NCI-H1694 treated with DMSO at 0.1 percent for 48 hours (cell line): ENCODE measurements at regions not wholly inside any gene's neighbourhood (a gene's known extent, or its start where the extent isn't known, plus 50 kb on each side); places are given as distances from the start of the nearest gene placed in this dataset.

ENCODE experiments used
- DNase-seq: peaks from one replicate; lab custom pipeline; 2025; lab: John Stamatoyannopoulos, UW

DNA sequence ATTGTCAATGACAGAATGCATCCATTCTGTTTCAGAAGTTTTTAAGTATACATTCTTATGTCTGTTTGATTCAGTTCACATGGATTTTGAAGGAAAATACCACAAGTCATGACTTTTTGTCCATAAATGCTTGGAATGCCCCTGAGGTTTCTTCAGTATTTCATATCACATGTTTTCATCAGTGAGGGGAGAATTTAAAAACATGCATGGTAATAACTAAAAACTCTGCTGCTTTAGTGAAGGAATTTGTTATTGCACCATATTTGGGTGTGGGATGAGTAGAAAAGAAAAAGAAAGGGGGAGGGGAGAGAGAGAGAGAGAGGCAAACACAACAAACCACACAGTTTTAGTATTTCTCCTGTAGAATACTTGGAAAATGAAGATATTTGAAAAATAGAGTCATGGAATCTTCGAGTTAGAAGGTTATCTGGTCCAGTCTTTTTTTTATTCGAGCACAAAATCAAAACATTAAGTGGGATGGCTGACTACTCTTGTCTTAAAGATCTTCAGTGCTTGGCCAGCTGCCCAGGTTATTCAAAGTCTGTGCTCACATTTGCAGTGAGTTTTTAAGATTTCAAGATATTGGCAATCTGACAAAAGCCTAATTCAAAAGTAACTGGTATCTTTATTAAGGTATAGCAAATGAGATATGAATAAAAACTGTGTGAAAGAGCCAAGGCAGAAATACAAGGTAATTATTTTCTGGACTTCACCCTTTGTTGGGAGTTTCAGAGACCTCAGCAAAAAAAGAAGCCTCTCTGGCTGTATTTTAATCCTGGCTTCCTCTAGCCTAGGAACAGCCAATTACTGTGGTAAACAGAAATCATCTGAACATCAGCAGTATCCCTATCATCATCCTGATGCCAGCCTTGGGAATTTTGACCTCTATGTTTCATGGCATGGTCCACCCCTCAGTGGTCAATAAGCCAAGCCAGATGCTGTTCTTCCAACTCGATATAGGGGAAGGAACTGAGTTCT, 687.9 kb upstream of the CITED2 start:
- DNase-seq: no peak

DNA sequence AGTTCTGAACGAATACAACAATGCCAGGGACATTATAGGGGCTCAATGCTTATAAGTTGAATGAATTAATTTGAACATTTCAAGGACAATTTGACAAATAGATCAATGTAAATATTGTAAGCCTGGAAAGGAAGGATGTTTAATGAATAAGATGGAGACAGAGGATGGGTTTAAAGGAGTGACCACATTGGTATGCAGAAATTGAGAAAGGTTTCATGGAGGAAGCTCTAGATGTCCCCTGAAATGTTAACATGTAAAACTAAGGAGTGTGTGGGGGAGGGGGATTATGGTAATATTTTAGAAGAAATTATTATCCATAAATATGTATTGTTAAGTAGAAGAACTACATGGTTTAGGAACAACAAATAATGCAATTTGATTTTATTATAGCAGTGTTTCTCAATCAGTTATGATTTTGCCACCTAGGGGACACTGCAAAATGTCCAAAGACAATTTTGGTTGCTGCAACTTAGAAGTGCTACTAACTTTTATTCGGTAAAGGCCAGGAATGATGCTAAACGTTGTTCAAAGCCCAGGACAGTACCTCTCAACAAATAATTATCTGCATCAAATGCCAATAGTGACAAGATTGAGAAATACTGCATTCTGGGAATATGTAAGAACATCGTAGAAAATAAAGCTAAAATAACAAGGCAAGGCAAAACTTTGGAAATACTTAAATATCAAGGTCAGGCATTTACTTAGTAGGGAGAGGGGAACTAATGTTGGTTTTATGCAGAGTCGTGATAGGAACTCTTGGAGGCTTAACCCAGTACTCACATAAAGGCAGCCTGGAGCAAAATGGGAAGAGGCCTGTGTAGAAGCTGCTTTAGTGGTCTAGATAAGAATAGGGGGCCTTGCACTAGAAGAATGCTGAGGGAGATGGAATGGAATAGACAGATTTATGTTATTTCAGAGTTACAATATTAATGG, 686.9 kb upstream of the CITED2 start:
- DNase-seq: no peak

DNA sequence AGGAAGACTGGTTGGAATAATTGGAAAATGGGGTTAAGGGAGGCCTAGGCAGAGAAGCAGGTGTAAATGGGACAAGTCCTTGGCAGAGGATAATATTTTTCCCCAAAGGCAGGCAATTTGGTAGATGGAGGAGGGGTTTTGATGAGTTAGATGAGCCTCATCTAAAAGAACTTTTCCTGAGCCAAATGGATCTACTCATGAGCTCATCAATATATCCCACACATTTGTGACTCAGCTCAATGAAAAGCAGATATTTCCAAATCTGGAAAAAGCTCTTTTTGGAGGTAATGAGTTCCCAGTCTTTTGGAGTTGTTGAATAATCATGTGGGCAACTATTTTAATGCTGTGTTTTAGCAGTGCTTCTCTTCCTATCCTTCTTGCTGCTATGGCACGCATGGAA, 685.5 kb upstream of the CITED2 start:
- no peak for DNase-seq

DNA sequence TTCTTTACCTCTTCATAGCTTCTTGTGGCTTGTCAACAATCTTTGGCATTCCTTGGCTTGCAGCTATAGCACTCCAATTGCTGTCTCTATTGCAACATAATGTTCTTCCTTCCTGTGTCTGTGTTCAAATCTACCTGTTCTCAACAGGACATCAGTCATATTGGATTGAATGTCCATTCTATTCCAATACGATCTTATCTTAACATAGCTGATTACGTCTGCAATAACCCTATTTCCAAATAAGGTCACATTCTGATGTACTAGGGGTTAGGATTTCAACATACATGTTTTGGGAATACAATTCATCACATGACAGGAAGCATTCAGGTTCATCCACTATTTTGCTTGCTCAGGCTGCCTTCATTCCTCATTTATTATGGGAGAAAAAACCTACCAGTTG, 684.4 kb upstream of the CITED2 start:
- no peak for DNase-seq

DNA sequence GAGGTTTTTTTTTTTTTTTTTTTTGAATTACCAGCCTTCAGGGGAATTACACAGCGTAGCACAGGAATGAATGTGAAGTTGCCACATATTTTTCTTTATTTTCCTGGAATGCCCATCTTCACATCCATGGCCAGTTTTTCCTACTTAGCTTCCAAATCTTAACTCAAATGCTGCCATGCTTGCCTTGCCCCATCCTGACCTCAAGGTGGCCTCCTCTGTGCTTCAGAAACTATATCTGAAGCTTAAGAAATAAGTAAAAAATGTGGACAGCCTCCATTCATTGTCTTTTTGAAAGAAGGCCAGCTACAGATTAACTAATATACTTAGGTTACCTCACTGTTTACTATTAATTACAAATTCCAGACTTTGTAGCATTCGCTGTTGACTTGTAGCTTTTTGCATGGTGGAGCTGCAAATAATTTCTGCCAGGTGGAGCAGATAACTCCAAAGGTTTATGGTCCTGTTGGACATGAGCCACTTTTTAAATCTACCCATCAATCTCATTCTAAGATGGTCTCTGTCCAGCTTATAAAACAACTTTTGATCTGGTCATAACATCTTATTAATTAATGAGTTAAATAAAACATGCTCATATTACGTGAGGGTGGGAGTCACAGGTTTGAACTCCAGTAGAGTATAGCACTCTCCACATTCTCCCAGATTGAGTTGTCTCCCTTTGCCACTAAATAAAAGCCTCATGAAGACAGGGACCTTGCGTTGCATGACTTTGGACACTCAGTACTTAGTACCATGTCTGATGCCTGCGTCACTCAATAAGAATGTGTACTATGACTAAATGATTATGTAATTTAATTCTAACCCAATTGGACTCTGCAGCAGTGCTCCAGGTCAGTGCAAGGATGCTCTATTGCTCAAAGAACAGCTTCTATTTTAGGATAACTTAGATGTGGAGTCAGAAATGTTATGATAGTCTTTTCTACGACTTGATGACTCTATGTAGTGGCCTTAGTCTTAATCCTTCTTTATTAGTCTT, 678.6 kb upstream of the CITED2 start:
- DNase-seq: peak; percentile 20

DNA sequence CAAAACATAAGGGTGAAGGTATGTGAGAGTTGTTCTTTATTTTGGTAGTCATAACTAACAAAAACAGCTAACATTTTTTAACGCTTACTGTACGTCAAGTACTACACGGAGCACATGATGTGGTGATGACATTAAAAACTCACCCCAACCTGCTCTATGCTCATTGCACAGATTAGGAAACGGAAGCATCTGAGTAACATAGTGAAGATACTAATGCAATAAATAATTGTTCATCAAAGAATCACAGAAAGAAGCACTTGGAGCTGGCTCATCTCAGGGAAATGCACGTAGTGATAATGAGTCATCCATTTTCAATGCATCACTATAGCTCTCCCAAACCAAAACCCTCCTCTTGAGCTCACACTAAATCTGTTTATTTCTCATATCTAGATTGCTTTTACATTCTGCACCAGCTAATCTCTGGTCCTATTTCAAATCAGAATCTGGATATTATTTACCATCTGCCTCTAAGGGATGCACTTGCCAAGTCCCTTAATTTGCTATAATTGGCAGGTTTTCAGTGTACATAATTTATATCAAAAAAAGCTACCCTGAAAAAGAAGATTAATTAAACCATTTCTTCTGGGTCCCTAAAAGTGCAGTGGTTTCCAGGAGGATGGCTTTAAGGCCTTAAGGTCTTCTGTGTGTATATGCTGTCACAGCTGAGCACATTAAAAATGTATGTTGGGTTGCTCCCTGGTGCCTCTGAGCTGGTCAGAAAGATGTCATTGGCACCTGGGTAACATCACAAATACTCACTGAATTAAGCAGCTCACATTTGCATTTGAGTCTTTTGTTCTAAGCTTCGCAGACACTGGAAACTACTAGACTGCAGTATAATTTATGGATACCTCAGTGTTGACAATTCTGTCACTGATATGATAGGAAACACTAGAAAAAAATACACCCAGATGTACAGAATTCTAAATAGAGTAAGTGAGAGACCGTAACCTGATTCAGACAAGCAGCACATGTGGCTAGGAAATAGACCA, 677.4 kb upstream of the CITED2 start:
- DNase-seq: peak; percentile 89

DNA sequence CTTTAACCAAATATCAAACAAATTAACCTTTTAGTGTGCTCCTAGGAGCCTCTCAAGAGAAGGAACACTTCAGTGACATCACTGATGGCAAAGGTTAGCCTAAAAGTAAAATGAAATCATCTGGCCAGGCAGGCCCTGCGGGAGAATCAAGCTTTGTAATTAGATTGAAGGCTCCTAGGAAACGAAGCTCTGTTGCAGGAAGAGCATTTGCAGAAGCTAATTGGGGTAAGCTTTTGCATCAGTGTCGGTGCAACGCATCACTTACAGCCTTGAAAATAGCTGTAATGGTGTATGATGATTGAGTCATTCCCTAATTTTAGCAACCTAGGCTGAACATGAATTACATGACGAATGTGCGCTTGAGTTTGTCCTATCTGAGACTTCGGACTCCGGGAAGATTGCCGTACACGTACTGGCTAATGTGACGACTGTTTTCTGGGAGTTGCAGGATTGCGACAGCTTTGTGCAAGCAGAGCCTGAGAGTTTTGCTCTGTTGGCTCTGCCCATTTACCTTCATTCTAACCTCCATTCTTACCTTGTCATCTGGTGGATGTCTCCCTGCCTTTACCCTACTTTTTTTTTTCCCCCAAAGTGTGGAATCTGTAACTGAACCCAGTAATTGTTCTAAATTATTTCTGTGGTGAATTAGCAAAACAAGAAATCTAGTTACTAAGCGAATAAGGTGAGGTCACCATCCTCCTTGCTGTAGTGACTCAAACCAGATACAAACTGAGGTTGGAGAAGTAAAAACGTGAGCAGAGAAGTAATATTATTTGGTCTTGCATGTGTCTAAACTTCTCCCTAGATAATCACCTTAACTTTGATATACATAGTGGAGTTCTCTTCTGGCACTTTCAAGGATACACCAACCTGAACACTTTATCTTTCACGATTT, 675.9 kb upstream of the CITED2 start:
- DNase-seq: no peak

DNA sequence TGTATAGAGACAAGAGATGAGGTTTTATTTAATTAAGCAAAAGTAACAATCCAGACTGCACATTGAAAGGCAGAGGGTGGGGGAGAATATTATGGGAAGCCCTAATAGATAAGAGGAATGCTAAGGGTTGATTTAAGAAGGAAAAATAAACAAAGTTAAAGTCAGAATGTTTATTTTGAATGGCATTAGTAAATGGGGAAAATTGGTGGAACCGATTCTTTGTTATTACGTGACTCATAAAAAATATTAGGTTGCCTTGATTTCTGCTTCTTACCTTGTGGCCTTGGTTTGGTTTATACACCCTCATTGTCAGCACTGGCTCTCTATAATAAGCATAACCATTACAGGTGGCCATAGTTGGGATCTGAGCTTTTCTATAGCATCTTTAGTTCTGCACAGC, 674.8 kb upstream of the CITED2 start:
- no peak for DNase-seq

DNA sequence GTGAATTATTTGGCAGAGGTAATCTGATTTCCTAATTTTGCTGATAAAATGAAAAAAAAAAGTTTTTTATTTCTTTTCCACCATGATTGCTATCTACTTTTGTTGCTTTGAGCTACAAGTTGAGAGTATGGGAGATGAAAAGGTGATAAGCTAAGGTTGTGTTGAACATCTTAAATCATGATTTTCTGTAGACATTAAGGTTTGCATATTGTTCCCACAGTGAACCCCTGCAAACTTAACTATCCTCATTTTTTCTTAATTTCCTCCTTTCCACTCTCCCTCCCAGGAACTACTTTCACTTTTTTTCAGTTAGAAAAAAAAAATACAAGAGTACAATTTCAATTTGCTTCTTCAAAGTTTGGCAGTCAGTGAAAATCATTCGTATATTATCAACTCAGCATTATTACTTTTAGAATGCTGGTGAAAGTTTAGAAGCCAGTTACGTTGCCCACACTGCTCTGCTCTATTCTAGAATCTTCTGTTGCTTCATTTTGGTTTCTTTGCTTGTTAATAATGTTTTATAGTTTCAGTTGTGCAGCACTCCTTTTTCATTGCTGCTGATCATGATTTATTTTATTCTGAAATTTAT, 673.8 kb upstream of the CITED2 start:
- DNase-seq: no peak

DNA sequence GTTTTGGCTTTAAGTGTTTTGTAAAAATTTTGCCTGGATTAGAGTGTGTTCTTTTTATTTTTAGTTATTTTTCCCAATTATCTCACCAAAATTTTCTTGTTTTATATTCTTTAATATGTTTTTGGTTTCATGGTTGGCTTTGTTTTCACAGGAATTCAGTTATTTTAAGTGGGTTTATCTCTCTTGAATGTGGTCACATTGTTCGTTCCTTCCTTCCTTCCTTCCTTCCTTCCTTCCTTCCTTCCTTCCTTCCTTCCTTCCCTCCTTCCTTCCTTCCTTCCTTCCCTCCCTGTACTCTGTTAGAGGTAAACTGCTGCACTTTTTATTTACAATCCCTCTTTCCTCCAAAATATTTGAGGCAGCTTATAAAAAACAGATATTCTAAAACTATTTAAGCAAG, 672.9 kb upstream of the CITED2 start:
- DNase-seq: no peak

DNA sequence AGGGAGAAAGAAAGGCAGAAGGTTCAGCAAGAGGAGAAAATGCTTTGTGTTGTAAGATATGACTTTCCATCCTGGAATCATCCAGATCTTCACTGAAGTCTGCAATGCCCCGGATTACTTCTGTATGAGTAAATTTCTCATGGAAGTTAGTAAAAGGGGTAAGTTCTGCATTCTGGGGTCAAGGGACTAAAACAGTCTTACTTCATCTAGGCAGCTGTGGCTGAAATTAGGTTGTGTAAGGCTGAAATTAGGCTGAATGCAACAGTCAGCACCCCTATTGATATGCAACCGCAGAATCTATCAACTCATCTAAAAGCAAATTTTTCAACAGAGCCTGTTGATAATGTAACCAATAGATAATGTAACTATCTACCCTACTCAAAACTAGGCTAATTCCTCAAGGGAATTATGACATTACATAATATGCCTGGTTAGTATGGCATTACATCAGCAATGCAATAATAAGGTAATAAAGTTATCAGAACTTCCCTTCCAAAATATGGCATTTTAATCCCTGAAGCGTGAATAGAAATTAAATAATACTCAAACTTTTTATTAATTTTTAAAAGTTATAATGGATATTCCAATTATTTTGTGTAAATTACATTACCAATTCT, 671.7 kb upstream of the CITED2 start:
- DNase-seq: no peak

DNA sequence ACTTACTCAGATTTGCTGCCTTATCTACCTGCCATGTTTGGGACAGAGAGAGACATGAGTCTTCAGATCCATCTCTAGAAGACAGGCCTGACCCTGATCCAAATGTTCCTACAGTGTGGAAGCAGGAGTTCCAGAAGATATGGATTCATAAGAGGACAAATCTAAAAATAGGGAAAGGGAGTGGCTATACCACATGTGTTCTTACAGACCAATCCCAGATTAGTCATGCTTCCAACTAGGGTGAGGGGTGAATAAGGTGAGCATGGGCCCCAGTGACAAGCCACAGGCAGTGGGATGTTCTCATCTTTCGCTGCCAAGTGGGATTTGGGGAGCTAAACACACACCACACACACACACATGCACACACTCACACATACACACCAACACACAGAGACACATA, 670.7 kb upstream of the CITED2 start:
- DNase-seq: no peak

DNA sequence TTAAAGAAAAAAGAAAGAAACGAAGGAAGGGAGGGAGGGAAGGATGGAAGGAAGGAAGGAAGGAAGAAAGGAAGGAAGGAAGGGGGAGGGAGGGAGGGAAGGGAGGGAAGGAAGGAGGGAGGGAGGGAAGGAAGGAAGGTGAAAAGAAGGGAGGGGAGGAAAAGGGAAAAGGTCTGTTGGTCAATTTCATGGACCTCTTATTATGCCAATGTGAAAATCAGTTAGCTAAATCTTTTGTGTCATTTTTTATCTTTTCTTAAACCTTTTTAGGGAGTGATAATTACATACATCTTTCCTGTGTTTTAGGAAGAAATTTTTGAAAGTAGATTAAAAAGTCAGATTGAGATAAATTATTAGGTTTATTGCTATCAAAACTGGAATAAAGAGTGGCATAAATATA, 670.2 kb upstream of the CITED2 start:
- DNase-seq: no peak

DNA sequence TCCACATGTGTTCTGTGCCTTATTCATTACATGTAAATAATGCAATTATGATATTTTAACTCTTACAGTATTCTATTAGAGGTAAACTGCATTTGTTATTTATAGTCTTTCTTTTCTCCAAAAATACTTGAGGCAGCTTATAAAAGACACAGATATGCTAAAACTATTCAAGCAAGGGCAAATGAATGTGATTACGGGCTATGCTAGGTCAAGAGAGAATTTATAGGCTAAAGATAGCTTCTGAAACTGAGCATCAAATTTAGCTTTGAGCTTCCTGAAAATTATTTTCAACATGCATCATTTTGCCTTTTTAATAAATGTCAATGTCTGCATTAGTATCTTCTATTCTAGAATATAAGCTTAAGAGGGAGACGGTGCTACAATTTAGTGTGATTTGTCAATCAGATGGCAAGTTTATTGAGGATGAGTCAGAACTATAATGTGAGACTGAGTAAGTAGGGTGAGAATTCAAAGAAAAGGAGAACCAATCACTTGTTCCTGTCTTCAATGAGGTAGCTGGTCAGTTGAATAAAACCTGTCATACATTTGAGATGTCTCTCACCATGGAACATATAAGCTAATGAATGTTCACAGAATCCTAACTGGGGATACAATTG, 669.4 kb upstream of the CITED2 start:
- DNase-seq: no peak

DNA sequence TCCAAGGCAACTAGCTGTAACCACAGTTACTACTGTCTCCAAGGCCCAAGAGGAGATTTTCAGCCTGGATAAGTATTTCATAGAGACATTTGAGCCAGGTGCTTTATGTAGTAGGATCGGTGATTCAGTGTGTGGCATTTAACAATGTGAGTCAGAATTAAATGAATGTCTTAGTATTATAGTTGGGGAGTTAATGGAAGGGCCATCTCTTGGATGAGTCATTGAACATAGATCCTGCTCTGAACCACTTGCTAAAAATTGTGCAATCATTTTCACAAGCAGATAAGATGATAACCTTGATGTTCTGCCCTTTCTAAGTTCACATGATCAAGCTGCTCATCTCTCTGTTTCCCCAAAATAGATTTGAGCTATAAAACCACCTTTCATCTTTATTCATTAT, 668.9 kb upstream of the CITED2 start:
- DNase-seq: no peak

DNA sequence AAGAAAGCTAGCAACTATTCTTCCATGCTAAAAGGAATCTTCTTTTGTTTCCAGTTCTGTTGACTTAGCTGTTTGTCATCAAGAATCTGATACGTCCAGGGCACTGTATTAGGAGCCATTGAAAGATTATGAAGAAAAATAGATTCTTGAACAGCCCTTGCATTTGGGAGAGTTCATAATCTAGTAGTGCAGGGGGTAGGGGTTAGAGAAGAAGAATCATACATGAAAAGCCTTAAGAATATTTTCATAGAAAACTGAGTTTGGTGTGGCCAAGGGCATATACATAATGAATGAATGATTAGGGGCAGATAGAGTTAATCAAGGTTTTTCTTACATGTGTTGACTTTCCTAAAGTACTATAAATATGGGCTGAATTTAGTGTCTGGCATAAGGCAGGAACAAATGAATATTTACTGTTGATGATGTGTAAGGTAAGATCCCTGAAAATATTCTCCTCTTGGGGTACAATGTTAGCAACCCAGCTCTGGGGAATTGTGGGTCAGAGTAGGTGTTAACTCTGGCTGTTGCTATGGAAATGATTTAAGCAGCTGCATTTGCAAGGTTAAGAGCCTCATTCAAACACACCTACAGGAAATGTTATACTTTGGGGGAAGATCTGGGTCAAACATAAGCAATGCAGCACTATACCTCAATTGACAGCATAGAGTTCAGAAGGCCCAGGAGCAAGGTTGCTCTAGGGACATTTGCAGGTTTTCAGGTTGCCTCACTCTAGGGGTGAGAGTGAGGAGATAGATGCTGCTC, 667.3 kb upstream of the CITED2 start:
- DNase-seq: no peak

DNA sequence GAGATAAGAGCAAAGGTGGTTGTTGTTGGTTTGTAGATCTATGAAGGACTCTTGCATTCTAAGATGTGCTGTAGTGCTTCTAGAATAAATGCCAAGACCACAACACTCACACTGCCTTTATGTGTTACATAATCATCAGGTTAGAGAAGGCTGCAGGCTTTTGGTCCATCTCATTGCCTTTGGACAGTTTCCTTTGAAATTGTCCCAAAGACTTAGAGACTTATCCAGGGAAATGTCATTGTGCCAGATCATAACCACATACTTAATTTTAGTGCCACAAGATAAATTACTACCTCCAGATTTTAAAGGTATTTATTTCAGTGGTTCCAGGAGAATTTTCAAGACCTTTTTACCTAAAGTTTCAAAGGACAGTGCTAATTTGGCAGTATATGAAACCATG, 666.6 kb upstream of the CITED2 start:
- no peak for DNase-seq
